ENCODE measurements at regions not wholly inside any gene's neighbourhood (a gene's known extent, or its start where the extent isn't known, plus 50 kb on each side); places are given as distances from the start of the nearest gene placed in this dataset.

- no peak overlapping the region for H3K27ac ChIP-seq
- no peaks in the 10 kb centered on the region for H3F3A ChIP-seq (ENCODE audit: insufficient read depth, low read depth)
- intact Hi-C loops (cut with micrococcal nuclease; ENCODE audit: unreplicated experiment): no loop called here
- POLR2A ChIA-PET (ENCODE audit: unreplicated experiment): no interaction called here
- no peak overlapping the region for H2AFZ ChIP-seq
- DNase-seq: no peak
- no peaks in the 10 kb centered on the region for H3K36me3 ChIP-seq (ENCODE audit: low read depth)
- H3K9me2 ChIP-seq (ENCODE audit: insufficient read depth): no peaks in the 10 kb centered on the region
- H3K79me2 ChIP-seq (ENCODE audit: low read depth): no peaks in the 10 kb centered on the region
- CTCF ChIA-PET: no interaction called here
- no peak overlapping the region for H3K4me3 ChIP-seq
- TF ChIP-seq EZH2 (IDR thresholded peaks at IDR 0.05; ENCODE audit: low read depth) (no peak), CTCF (conservative IDR thresholded peaks at IDR 0.05) (no peak)
- no peaks in the 10 kb centered on the region for H3K27me3 ChIP-seq (ENCODE audit: insufficient read depth, low read depth)
- 0 out of 2 replicates have a peak, but pooled peaks cover 4% of the 10 kb centered on the region for H4K20me1 ChIP-seq (ENCODE audit: insufficient read depth)
- BruUV-seq (replicated peaks): no TSS peak
- no peaks in the 10 kb centered on the region for H3K9me3 ChIP-seq (ENCODE audit: insufficient read depth, low read depth)
- no peaks in the 10 kb centered on the region for H3K4me1 ChIP-seq (replicated peaks; ENCODE audit: insufficient read depth)
- H3K4me2 ChIP-seq: no peak overlapping the region
These were observed 250.4 kb upstream of the NPSR1 start for GRCh38 chr7:34407586-34407985.

GRCh38 chr7:34417781-34418180 lies 240.2 kb upstream of the NPSR1 start:
- Histone ChIP-seq H3F3A (ENCODE audit: insufficient read depth, low read depth) (no peaks in the 10 kb centered on the region), H3K9me2 (ENCODE audit: insufficient read depth) (no peaks in the 10 kb centered on the region), H3K27me3 (ENCODE audit: insufficient read depth, low read depth) (no peaks in the 10 kb centered on the region), H3K4me2 (no peak overlapping the region), H3K79me2 (ENCODE audit: low read depth) (no peaks in the 10 kb centered on the region), H3K4me3 (no peak overlapping the region), H3K36me3 (ENCODE audit: low read depth) (no peaks in the 10 kb centered on the region), H3K27ac (no peak overlapping the region), H3K4me1 (replicated peaks; ENCODE audit: insufficient read depth) (no peaks in the 10 kb centered on the region), H3K9me3 (ENCODE audit: insufficient read depth, low read depth) (no peaks in the 10 kb centered on the region), H4K20me1 (ENCODE audit: insufficient read depth) (no peaks in the 10 kb centered on the region), H2AFZ (no peak overlapping the region)
- ChIA-PET POLR2A (ENCODE audit: unreplicated experiment) (no interaction called here), CTCF (no interaction called here)
- no TSS peak for BruUV-seq (replicated peaks)
- intact Hi-C loops (cut with micrococcal nuclease; ENCODE audit: unreplicated experiment): no loop called here
- TF ChIP-seq EZH2 (IDR thresholded peaks at IDR 0.05; ENCODE audit: low read depth) (no peak), CTCF (conservative IDR thresholded peaks at IDR 0.05) (no peak)
- no peak for DNase-seq

GRCh38 chr7:34421526-34421925 lies 236.5 kb upstream of the NPSR1 start:
- TF ChIP-seq CTCF (conservative IDR thresholded peaks at IDR 0.05): no peak
- no peak for TF ChIP-seq EZH2 (IDR thresholded peaks at IDR 0.05; ENCODE audit: low read depth)
- DNase-seq: no peak
- intact Hi-C loops (cut with micrococcal nuclease; ENCODE audit: unreplicated experiment): no loop called here
- no peaks in the 10 kb centered on the region for H3K4me1 ChIP-seq (replicated peaks; ENCODE audit: insufficient read depth)
- CTCF ChIA-PET: no interaction called here
- no peaks in the 10 kb centered on the region for H3K9me2 ChIP-seq (ENCODE audit: insufficient read depth)
- no peaks in the 10 kb centered on the region for H3K79me2 ChIP-seq (ENCODE audit: low read depth)
- H2AFZ ChIP-seq: no peak overlapping the region
- no TSS peak for BruUV-seq (replicated peaks)
- POLR2A ChIA-PET (ENCODE audit: unreplicated experiment): interaction anchor here (0.6 kb wide), 1 partner anchor 377 kb away, joined by 3 read pairs; no protein-coding TSS in a partner anchor
- H3K36me3 ChIP-seq (ENCODE audit: low read depth): no peaks in the 10 kb centered on the region
- H3K27me3 ChIP-seq (ENCODE audit: insufficient read depth, low read depth): no peaks in the 10 kb centered on the region
- no peaks in the 10 kb centered on the region for H3F3A ChIP-seq (ENCODE audit: insufficient read depth, low read depth)
- no peaks in the 10 kb centered on the region for H3K9me3 ChIP-seq (ENCODE audit: insufficient read depth, low read depth)
- H3K4me2 ChIP-seq: no peak overlapping the region
- no peaks in the 10 kb centered on the region for H4K20me1 ChIP-seq (ENCODE audit: insufficient read depth)
- H3K4me3 ChIP-seq: no peak overlapping the region
- H3K27ac ChIP-seq: no peak overlapping the region

Measured in PC-9 (cell line).